Right ventricle myocardium inferior (tissue), 1 donor: ENCODE measurements at regions not wholly inside any gene's neighbourhood (a gene's known extent, or its start where the extent isn't known, plus 50 kb on each side); places are given as distances from the start of the nearest gene placed in this dataset.
"Not testable (repeated sequence)": the region's sequence is repeated elsewhere in the genome, so short reads cannot be mapped to it uniquely, and the experiment has no call there.

Experiments
- ATAC-seq: fragments of 200-7000 bp; cut with Tn5 transposase; one replicate; pipeline ENCODE4 v1.9.1; 2020; ENCODE audit warnings: mild to moderate bottlenecking, moderate library complexity
- DNase-seq: peaks from one replicate; pipeline ENCODE4 v3.0.0; 2021; ENCODE audit errors: missing footprints
- intact Hi-C: fragments of 100-400 bp; cut with DNase I; formaldehyde crosslinking; loops from one replicate; pipeline ENCODE4 v1.11.0; 2022
- donor health status: DM: no; HTN: yes; CAD: no; lungs with severe emphysema.

DNA sequence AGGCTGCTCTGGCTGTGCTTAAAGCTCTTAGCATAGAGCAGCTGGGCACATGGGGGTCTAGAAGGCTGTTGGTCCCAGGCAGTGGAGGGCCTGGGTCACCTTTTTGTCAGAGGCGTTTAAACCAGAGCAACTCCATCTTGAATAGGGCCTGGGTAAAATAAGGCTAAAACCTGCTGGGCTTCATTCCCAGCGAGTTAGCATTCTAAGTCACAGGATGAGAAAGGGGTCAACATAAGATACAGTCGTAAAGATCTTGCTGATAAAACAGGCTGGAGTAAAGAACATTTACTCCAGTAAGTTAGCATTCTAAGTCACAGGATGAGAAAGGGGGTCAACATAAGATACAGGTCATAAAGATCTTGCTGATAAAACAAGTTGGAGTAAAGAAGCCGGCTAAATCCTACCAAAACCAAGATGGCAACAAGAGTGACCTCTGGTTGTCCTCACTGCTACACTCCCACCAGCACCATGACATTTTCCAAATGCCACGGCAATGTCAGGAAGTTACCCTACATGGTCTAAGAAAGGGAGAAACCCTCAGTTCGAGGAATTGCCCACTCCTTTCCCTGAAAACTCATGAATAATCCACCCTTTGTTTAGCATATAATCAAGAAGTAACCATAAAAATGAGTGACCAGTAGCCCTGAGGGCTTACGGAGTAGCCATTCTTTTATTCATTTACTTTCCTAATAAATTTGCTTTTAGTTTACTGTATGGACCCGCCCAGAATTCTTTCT lies 96.8 kb upstream of the PCBD1 start:
- ATAC-seq (no peak), DNase-seq (no peak)
- intact Hi-C loops, result no loop called here

GRCh38 chr10:70985824-70986622 lies 97.7 kb upstream of the PCBD1 start:
- intact Hi-C loops, result no loop called here
- DNase-seq (no peak), ATAC-seq (peak; percentile 50)

GRCh38 chr10:70986623-70986950 lies 98.2 kb upstream of the PCBD1 start:
- ATAC-seq, result no peak
- no peak for DNase-seq
- intact Hi-C loops, result no loop called here

GRCh38 chr10:70987396-70988130 lies 99.2 kb upstream of the PCBD1 start:
- intact Hi-C loops, result no loop called here
- DNase-seq (no peak), ATAC-seq (no peak)

DNA sequence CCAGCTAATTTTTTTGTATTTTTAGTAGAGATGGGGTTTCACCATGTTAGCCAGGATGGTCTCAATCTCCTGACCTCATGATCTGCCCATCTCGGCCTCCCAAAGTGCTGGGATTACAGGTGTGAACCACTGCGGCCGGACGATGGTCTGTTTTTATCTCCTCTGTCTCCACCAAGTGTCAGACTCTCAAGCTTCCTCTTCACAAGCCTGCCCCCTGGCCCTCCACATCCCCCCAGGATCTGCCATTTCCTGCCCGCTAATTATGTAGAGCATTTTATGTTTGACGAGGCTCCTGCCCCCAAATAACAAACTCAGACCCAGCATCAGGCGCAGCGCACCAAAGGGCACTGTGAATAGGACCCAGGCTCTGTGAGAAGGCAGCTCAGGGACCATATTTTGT lies 101.8 kb upstream of the PCBD1 start:
- ATAC-seq, DNase-seq, intact Hi-C loops: not testable (repeated sequence)

DNA sequence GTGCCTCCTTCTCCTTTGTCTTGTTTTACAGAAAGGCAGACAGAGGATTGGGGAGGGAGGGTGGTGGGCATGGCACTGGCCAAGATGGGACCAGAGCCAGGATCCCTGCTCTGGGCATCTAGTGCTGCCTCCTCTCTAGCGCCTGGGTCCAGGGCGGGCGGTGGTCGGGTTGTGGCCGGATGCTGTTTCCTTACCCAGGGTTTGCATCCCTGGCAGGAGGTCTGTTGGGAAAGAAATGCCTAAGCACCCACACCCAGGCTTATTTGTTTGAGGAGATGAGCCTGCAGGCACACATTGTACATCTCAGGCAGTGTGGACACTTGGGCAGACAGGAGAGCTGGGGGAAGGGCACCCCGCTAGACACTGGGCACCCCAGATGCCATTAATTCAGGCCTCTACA lies 102.3 kb upstream of the PCBD1 start:
- ATAC-seq, result no peak
- no peak for DNase-seq
- intact Hi-C loops, result no loop called here

GRCh38 chr10:70991140-70992124 lies 103.1 kb upstream of the PCBD1 start:
- intact Hi-C loops, result no loop called here
- DNase-seq, result no peak
- ATAC-seq, result no peak

- ATAC-seq (no peak), DNase-seq (no peak)
- intact Hi-C loops, result no loop called here
Observed at GRCh38 chr10:70992436-70992835, 104.1 kb upstream of the PCBD1 start.

- ATAC-seq (no peak), DNase-seq (no peak)
- intact Hi-C loops, result no loop called here
Observed at GRCh38 chr10:70993051-70993450, 104.7 kb upstream of the PCBD1 start.

DNA sequence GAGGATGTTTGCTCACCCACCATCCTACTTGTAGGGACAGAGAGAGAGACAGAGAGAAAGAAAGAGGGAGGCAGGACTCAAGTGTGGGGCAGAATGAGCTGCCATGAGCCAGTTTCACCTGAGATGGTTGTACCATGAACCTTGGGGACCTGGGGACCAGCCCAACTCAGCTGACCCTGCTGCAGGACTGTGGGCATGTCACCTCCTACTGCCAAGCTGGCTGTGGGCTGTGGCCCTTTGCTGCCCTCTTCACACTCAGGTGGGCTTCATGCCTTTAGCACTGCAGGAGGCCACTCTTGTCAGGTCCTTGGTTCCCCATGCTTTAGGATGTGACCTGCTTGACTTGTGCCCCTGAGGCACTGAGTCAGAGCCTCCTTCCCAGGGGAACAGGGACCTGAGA lies 108.2 kb upstream of the PCBD1 start:
- intact Hi-C loops, result no loop called here
- ATAC-seq (no peak), DNase-seq (no peak)

- no peak for DNase-seq
- intact Hi-C loops, result no loop called here
- no peak for ATAC-seq
Observed at GRCh38 chr10:70997236-70997635, 108.9 kb upstream of the PCBD1 start.

GRCh38 chr10:70998086-70998485 lies 109.7 kb upstream of the PCBD1 start:
- no peak for DNase-seq
- no peak for ATAC-seq
- intact Hi-C loops, result no loop called here

DNA sequence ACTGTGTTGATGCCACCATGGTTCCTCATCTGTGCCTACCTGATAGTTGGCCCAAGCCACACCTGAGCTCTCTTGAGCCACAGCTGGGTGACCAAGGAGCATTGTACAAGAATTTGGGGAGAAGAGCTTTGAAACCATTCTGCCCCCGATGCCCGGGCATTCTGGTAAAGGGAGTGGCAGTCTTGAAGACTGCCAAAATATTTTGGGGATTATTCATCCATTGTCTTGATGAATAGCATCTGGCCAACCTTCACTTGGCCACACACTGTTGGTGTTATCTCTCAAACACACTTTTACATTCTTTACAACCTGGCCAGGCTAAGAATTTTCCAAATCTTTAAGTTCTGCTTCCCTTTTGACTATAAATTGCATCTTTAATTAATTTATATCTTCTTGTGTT lies 113.1 kb upstream of the PCBD1 start:
- DNase-seq (no peak), ATAC-seq (no peak)
- intact Hi-C loops, result loop anchor here (10.0 kb wide), 1 partner anchor 263 kb away; no protein-coding TSS in a partner anchor

DNA sequence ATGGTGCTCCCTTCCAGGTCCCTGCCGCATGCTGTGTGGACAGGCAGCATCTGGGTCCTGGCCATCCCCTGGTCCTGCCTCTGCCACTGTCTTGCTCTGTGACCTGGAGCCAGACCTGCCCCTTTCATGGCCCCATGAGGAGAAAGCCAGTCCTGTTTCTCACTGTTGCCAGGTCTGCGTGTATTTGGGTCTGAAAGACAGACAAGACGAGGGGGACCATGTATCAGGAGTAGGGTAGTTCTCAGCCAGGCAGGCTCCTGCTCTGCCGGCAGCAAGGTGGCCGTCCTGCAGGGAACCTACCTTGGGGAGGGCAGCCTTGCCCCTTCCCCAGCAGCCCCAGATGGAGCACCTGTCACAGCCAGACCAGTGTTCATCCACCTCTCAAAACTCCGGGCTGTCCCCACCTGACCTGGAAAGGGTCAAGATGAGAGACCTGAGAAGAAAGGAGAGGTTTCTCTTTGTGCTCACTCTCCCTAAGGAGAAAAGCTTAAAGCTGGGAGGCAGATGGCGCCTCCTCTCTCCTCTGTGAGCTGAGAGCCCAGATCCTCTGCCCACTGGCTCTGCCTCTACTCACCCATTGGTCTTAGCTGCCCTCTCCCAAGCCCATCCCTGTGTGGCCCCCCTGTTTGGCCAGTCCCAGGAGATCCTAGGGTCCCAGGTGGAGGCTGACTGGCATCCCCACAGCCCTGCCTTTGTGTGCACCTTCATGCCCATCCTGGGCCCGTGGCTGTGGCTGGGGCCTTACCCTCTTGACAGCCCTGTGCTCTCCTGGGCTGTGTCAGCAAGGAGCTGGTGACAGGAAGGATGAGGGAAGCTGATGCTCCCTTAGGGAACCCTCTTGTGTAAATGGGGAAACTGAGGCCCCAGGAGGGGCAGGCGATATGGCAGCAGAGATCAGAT lies 116.1 kb upstream of the PCBD1 start:
- DNase-seq, result no peak

DNA sequence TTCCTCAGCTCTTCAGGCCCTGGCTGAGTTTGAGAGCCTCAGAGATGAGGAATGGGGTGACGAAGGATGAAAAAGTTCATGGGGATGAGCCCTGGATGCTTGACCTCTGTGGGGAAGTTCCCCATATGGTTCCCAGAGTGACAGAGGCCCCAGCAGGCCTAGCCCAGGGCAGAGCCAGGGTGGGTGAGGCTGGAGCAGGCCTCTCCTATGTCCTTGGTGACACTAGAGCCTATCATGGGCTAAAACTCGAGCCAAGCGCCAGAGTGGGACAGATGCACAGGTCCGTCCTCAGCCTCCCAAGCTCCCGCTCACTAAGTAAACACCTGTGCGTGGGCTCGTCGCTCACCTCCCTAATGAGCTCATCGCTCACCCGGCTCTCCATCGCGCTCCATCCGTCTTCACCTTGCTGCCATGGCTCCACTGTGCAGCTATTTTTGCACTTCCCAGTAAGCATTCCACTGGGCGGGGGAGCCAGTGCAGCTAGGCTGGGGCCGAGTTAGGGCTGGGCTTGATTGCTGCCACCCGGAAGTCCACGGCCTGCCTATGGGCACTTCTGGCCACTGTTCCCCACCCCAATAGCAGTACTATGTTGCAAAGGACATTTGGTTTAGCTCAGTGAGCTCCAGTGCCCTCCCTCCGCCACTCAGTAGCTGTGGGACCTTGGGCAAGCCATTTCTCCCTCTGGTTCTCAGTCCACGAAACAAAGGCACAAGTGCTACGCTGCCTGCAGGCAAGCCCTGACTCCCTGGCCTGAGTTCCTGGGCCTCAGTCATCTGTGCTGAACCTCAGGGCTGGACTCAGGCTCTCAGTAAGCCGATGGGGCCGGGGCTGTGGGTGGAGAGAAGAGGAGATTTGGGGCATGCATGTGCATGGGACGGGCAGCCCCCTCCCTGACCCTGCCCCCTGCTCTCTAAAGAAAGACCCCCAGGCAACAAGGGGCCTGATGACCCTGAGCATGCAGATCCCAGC lies 117.3 kb upstream of the PCBD1 start:
- DNase-seq (no peak), ATAC-seq (peak; percentile 80)
- intact Hi-C loops, result loop anchor here (10.0 kb wide), 1 partner anchor 259 kb away; no protein-coding TSS in a partner anchor

More for the DNA sequence above, 116.1 kb upstream of the PCBD1 start:
- ATAC-seq, result no peak
- intact Hi-C loops, result loop anchor here (10.0 kb wide), 1 partner anchor 260 kb away; no protein-coding TSS in a partner anchor

DNA sequence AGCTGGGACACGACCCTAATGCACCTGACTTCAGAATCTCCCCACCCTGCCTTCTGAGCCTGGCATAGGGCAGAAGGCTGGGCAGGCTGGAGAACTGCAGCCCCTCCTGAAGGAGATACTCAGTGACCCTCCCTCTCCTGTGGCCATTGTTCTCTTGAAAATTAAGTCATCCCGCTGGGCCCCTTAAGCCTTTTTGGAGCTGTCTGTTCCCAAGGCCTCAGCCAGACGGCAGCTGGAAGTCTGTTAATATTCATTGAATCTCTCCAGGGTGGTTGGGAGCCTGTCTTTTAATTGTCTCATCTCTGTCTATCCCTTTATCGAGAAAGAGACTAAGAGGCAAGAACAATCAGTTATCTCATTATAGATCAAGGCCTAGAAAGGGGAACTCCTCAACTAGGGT lies 118.1 kb upstream of the PCBD1 start:
- intact Hi-C loops, result loop anchor here (10.0 kb wide), 1 partner anchor 258 kb away; no protein-coding TSS in a partner anchor
- no peak for ATAC-seq
- no peak for DNase-seq
